H1 (cell line): ENCODE measurements at regions not wholly inside any gene's neighbourhood (a gene's known extent, or its start where the extent isn't known, plus 50 kb on each side); places are given as distances from the start of the nearest gene placed in this dataset.

Experiments
- CTCF ChIA-PET: fragments of 300-600 bp; sonication (Branson Sonifier 250); formaldehyde crosslinking; loops from one replicate; lab custom pipeline; 2021; ENCODE audit not compliant: partially characterized antibody; lab: Charles Lee
- POLR2A ChIA-PET: fragments of 300-600 bp; sonication (Branson Sonifier 250); formaldehyde crosslinking; loops from one replicate; lab custom pipeline; 2021; ENCODE audit warnings: inconsistent platforms; ENCODE audit not compliant: partially characterized antibody; lab: Charles Lee
- DNase-seq, 2 experiments: peaks; one replicate each; pipeline versions ENCODE4 v3.0.0 to v3.0.0-alpha.2; 2010 to 2022; ENCODE audit warnings: low spot score in 2 of 2, low read depth in 1 of 2, mixed read lengths in 1 of 2
- FAIRE-seq: peaks from 2 replicates; lab custom pipeline; 2011; peaks lifted over from hg19 to GRCh38; lab: Jason Lieb, UNC
- H2AFZ ChIP-seq: 2 replicates; pipeline ENCODE4 v1.8.1; 2012; ENCODE audit warnings: low read length, inconsistent platforms
- H2AK5ac ChIP-seq: 2 replicates; pipeline ENCODE4 v1.6.1; 2013; ENCODE audit warnings: low read depth, low read length
- H2BK120ac ChIP-seq: replicated peaks from 2 replicates; pipeline ENCODE3; 2013; ENCODE audit warnings: low read depth, low read length, inconsistent platforms
- H2BK12ac ChIP-seq: 2 replicates; pipeline ENCODE4 v1.6.1; 2013; ENCODE audit warnings: low read depth, low read length
- H2BK15ac ChIP-seq: 2 replicates; pipeline ENCODE4 v1.6.1; 2013; ENCODE audit warnings: low read length
- H2BK20ac ChIP-seq: 2 replicates; pipeline ENCODE4 v1.6.1; 2013; ENCODE audit warnings: low read length
- H2BK5ac ChIP-seq: 2 replicates; pipeline ENCODE4 v1.6.1; 2013; ENCODE audit warnings: low read depth, low read length
- H3K14ac ChIP-seq: 2 replicates; pipeline ENCODE4 v1.6.1; 2013; ENCODE audit warnings: inconsistent platforms; ENCODE audit not compliant: insufficient read length
- H3K18ac ChIP-seq: 2 replicates; pipeline ENCODE4 v1.6.1; 2013; ENCODE audit warnings: low read length; ENCODE audit errors: extremely low read depth
- H3K23ac ChIP-seq: 2 replicates; pipeline ENCODE4 v1.6.1; 2013; ENCODE audit warnings: inconsistent platforms; ENCODE audit not compliant: insufficient read length
- H3K23me2 ChIP-seq: 2 replicates; pipeline ENCODE4 v1.6.1; 2013; ENCODE audit warnings: low read depth, low read length
- H3K27ac ChIP-seq: 2 replicates; pipeline ENCODE4 v1.6.1; 2011; ENCODE audit warnings: low read depth, low read length, inconsistent platforms
- H3K27me3 ChIP-seq, 4 experiments: replicated peaks in 1 of 4; 1 replicate in 1 of 4; 2 replicates in 3 of 4; pipeline versions ENCODE4 v1.6.1 to v1.8.1; 2011 to 2013; ENCODE audit warnings: low read length in 3 of 4, mild to moderate bottlenecking in 3 of 4, inconsistent platforms in 2 of 4, mixed read lengths in 2 of 4, moderate library complexity in 1 of 4; ENCODE audit not compliant: control insufficient read depth in 3 of 4, insufficient read depth in 3 of 4; ENCODE audit errors: extremely low read depth in 1 of 4
- H3K36me3 ChIP-seq, 4 experiments: 2 replicates each; pipeline versions ENCODE4 v1.6.1 to v1.8.1; 2011 to 2013; ENCODE audit warnings: mild to moderate bottlenecking in 4 of 4, low read length in 3 of 4, moderate library complexity in 2 of 4, control low read depth in 1 of 4, inconsistent platforms in 1 of 4; ENCODE audit not compliant: insufficient read depth in 4 of 4, control insufficient read depth in 2 of 4
- H3K4ac ChIP-seq: replicated peaks from 2 replicates; pipeline ENCODE3; 2013; ENCODE audit warnings: low read length, low read depth, mixed read lengths, inconsistent platforms; ENCODE audit not compliant: insufficient read length
- H3K4me1 ChIP-seq, 4 experiments: replicated peaks in 1 of 4; 1 replicate in 1 of 4; 2 replicates in 3 of 4; pipeline versions ENCODE4 v1.6.1 to v1.8.1; 2011 to 2013; ENCODE audit warnings: low read length in 3 of 4, inconsistent platforms in 2 of 4, mixed read lengths in 1 of 4; ENCODE audit not compliant: insufficient read depth in 4 of 4, control insufficient read depth in 3 of 4
- H3K4me2 ChIP-seq, 2 experiments: 2 replicates each; pipeline versions ENCODE4 v1.6.1 to v1.8.1; 2011 to 2013; ENCODE audit warnings: low read depth in 2 of 2, low read length in 2 of 2, control low read depth in 1 of 2, inconsistent platforms in 1 of 2, mild to moderate bottlenecking in 1 of 2; ENCODE audit not compliant: insufficient read depth in 1 of 2
- H3K4me3 ChIP-seq, 4 experiments: fragments of 200-600, 300-600 bp in 1 of 4; sonication (generic), shearing (Covaris generic), sonication (Bioruptor Twin) in 1 of 4; 2 replicates each; pipeline versions ENCODE4 v1.5.1 to v1.8.1; 2011 to 2016; ENCODE audit warnings: low read length in 4 of 4, low read depth in 3 of 4, control low read depth in 2 of 4, inconsistent platforms in 2 of 4, mild to moderate bottlenecking in 2 of 4, mixed read lengths in 1 of 4, moderate library complexity in 1 of 4; ENCODE audit not compliant: insufficient read depth in 2 of 4; ENCODE audit errors: extremely low read depth in 1 of 4
- H3K56ac ChIP-seq: replicated peaks from 2 replicates; pipeline ENCODE3; 2013; ENCODE audit warnings: low read depth, mild to moderate bottlenecking, mixed read lengths, low read length, inconsistent platforms; ENCODE audit not compliant: insufficient read length
- H3K79me1 ChIP-seq: 2 replicates; pipeline ENCODE4 v1.6.1; 2013; ENCODE audit warnings: low read depth, low read length, control low read depth
- H3K79me2 ChIP-seq, 2 experiments: 2 replicates each; pipeline versions ENCODE4 v1.6.1 to v1.8.1; 2012 to 2013; ENCODE audit warnings: low read length in 2 of 2, mild to moderate bottlenecking in 2 of 2, inconsistent platforms in 1 of 2; ENCODE audit not compliant: insufficient read depth in 2 of 2, control insufficient read depth in 1 of 2
- H3K9ac ChIP-seq, 4 experiments: replicated peaks in 1 of 4; 1 replicate in 1 of 4; 2 replicates in 3 of 4; pipeline versions ENCODE4 v1.6.1 to v1.8.1; 2011 to 2013; ENCODE audit warnings: low read depth in 3 of 4, low read length in 3 of 4, control low read depth in 2 of 4, mild to moderate bottlenecking in 2 of 4, moderate library complexity in 2 of 4, inconsistent platforms in 1 of 4; ENCODE audit errors: extremely low read depth in 1 of 4
- H3K9me3 ChIP-seq, 2 experiments: 2 replicates each; pipeline versions ENCODE4 v1.6.1 to v1.8.1; 2012 to 2013; ENCODE audit warnings: mild to moderate bottlenecking in 2 of 2, moderate library complexity in 2 of 2, control low read depth in 1 of 2, inconsistent platforms in 1 of 2, low read depth in 1 of 2, low read length in 1 of 2, mixed read lengths in 1 of 2; ENCODE audit not compliant: insufficient read depth in 2 of 2
- H4K20me1 ChIP-seq, 2 experiments: replicated peaks in 1 of 2; 2 replicates each; pipeline versions ENCODE3 to v1.8.1; 2011 to 2013; ENCODE audit warnings: inconsistent platforms in 2 of 2, low read length in 2 of 2, mild to moderate bottlenecking in 1 of 2; ENCODE audit not compliant: insufficient read depth in 2 of 2, control insufficient read depth in 1 of 2
- H4K5ac ChIP-seq: 2 replicates; pipeline ENCODE4 v1.6.1; 2013; ENCODE audit warnings: low read length, low read depth, mixed read lengths, inconsistent platforms; ENCODE audit not compliant: insufficient read length
- H4K8ac ChIP-seq: 2 replicates; pipeline ENCODE4 v1.8.0; 2013; ENCODE audit warnings: mild to moderate bottlenecking, moderate library complexity, low read length, inconsistent platforms; ENCODE audit not compliant: insufficient read depth; ENCODE audit errors: extremely low read depth
- H4K91ac ChIP-seq: replicated peaks from 2 replicates; pipeline ENCODE3; 2013; ENCODE audit warnings: low read length, mixed read lengths, inconsistent platforms; ENCODE audit not compliant: insufficient read length
- CHD2 ChIP-seq: IDR thresholded peaks from 2 replicates; pipeline ENCODE4 v1.6.1; 2012; ENCODE audit warnings: low read length, improper control_type of control experiment
- CTBP2 ChIP-seq: IDR thresholded peaks from 2 replicates; pipeline ENCODE4 v1.7.0; 2011; ENCODE audit warnings: borderline replicate concordance, mild to moderate bottlenecking, moderate library complexity, mixed read lengths, low read length; ENCODE audit not compliant: insufficient read depth, insufficient read length
- EZH2 ChIP-seq: fragments of 200-600 bp; sonication (generic); IDR thresholded peaks from 2 replicates; pipeline ENCODE4 v1.7.1; 2012; ENCODE audit warnings: low read depth, mild to moderate bottlenecking, moderate library complexity, low read length, inconsistent platforms; ENCODE audit not compliant: severe bottlenecking
- JUND ChIP-seq: IDR thresholded peaks from 2 replicates; pipeline ENCODE4 v1.6.1; 2011; ENCODE audit warnings: mild to moderate bottlenecking, improper control_type of control experiment, low read length
- NRF1 ChIP-seq: IDR thresholded peaks from 2 replicates; pipeline ENCODE4 v1.6.1; 2011; ENCODE audit warnings: mild to moderate bottlenecking, low read depth, low read length, improper control_type of control experiment
- RBBP5 ChIP-seq: IDR thresholded peaks from 2 replicates; pipeline ENCODE4 v1.7.1; 2012; ENCODE audit warnings: low read depth, mild to moderate bottlenecking, inconsistent platforms, low read length, moderate library complexity, borderline replicate concordance
- RFX5 ChIP-seq: IDR thresholded peaks from 2 replicates; pipeline ENCODE4 v1.6.1; 2011; ENCODE audit warnings: low read depth, low read length, improper control_type of control experiment, borderline replicate concordance
- RNF2 ChIP-seq: fragments of 200-900, 300-1000 bp; sonication (generic); IDR thresholded peaks from 2 replicates; pipeline ENCODE4 v1.7.1; 2016; ENCODE audit warnings: borderline replicate concordance, low read depth, mild to moderate bottlenecking, antibody characterized with exemption, low read length; ENCODE audit not compliant: poor library complexity, severe bottlenecking; ENCODE audit errors: missing control alignments
- RXRA ChIP-seq: IDR thresholded peaks from 2 replicates; pipeline ENCODE4 v1.6.1; 2011; ENCODE audit warnings: low read depth, mild to moderate bottlenecking, low read length, moderate library complexity; ENCODE audit not compliant: insufficient read depth
- SAP30 ChIP-seq: fragments of 300-600 bp; sonication (generic); IDR thresholded peaks from 2 replicates; pipeline ENCODE4 v1.7.1; 2012; ENCODE audit warnings: low read length, moderate library complexity, mild to moderate bottlenecking, inconsistent platforms; ENCODE audit not compliant: insufficient read depth, insufficient replicate concordance
- SUZ12 ChIP-seq: fragments of 200-600 bp; sonication (generic); IDR thresholded peaks from 2 replicates; pipeline ENCODE4 v1.6.1; 2012; ENCODE audit warnings: mild to moderate bottlenecking, inconsistent platforms, low read length, moderate library complexity, mixed read lengths
- TAF1 ChIP-seq: IDR thresholded peaks from 2 replicates; pipeline ENCODE4 v1.6.1; 2011; ENCODE audit warnings: mild to moderate bottlenecking, low read depth, low read length
- TBP ChIP-seq: IDR thresholded peaks from 2 replicates; pipeline ENCODE4 v1.6.1; 2011; ENCODE audit warnings: low read depth, low read length, improper control_type of control experiment
- TCF12 ChIP-seq: IDR thresholded peaks from 2 replicates; pipeline ENCODE4 v1.6.1; 2011; ENCODE audit warnings: low read depth, mild to moderate bottlenecking, low read length
- WGBS, 2 experiments: shearing (Covaris generic) in 1 of 2; methylation state at CpG; one replicate each; pipeline versions ENCODE4 v1.1.6 to v1.1.7; 2013 to 2015; ENCODE audit warnings: low lambda C conversion rate in 2 of 2, mixed read lengths in 2 of 2, inconsistent platforms in 1 of 2, low coverage in 1 of 2, missing lambda C conversion rate in 1 of 2; ENCODE audit not compliant: insufficient replicate concordance in 2 of 2, insufficient coverage in 1 of 2, insufficient read length in 1 of 2; ENCODE audit errors: extremely low coverage in 1 of 2, missing lambda C conversion rate in 1 of 2; 5-methylcytosine and 5-hydroxymethylcytosine counted together

- no peak overlapping the region for H3K4ac ChIP-seq
- no peak overlapping the region for H4K5ac ChIP-seq
- H4K20me1 ChIP-seq: no peaks in the 10 kb centered on the region
- no peak overlapping the region for H3K4me2 ChIP-seq
- no peak overlapping the region for H2BK5ac ChIP-seq
- H3K18ac ChIP-seq: no peak overlapping the region
- no peak overlapping the region for H3K9ac ChIP-seq
- H2BK20ac ChIP-seq: no peak overlapping the region
- H3K14ac ChIP-seq: no peak overlapping the region
- H3K27me3 ChIP-seq: peaks cover 0 to 1% (median 0%) of the 10 kb centered on the region in 4 experiments; a peak in 1 of 7 replicates
- DNase-seq (no peak), FAIRE-seq (no peak)
- 87% methylated on average over 7 of the region's 7 CpGs; no CpG with 5 or more reads in 1 of the 2 experiments for WGBS, 2 experiments
- no peak overlapping the region for H2AK5ac ChIP-seq
- peaks cover 0 to 9% of the 10 kb centered on the region in 2 experiments; a peak in 3 of 4 replicates for H3K9me3 ChIP-seq
- ChIA-PET CTCF (interaction anchor here (1.1 kb wide), 1 partner anchor 345 kb away, joined by 5 read pairs; the partner anchor contains the start of gene SNX18), POLR2A (no interaction called here)
- H2BK12ac ChIP-seq: no peak overlapping the region
- H3K4me1 ChIP-seq: no peaks in the 10 kb centered on the region
- H2BK120ac ChIP-seq: no peak overlapping the region
- no peaks in the 10 kb centered on the region for H3K79me1 ChIP-seq
- 0 out of 2 replicates have a peak overlapping the region, but pooled peaks have one; percentile 67 for H2AFZ ChIP-seq
- H3K23ac ChIP-seq: no peak overlapping the region
- H2BK15ac ChIP-seq: no peak overlapping the region
- H4K8ac ChIP-seq: no peak overlapping the region
- no peaks in the 10 kb centered on the region; the same call in 1 of the 2 replicates for H3K23me2 ChIP-seq
- no peak overlapping the region for H3K27ac ChIP-seq
- H3K4me3 ChIP-seq: no peak overlapping the region
- H3K79me2 ChIP-seq: no peaks in the 10 kb centered on the region
- no peak overlapping the region for H3K56ac ChIP-seq
- H4K91ac ChIP-seq: no peak overlapping the region
- no peaks in the 10 kb centered on the region for H3K36me3 ChIP-seq
- TF ChIP-seq RBBP5 (no peak), CHD2 (no peak), SAP30 (no peak), JUND (no peak), SUZ12 (no peak), TBP (no peak), TCF12 (no peak), NRF1 (no peak), RFX5 (no peak), EZH2 (no peak), RNF2 (no peak), TAF1 (no peak), CTBP2 (no peak), RXRA (no peak)
These were observed 123.4 kb downstream of the ESM1 start for GRCh38 chr5:54862036-54862435.
